H9 (cell line): ENCODE measurements at regions not wholly inside any gene's neighbourhood (a gene's known extent, or its start where the extent isn't known, plus 50 kb on each side); places are given as distances from the start of the nearest gene placed in this dataset.

Source experiments
- DNase-seq: peaks from one replicate; pipeline ENCODE4 v3.0.0-alpha.2; 2017
- H2AFZ ChIP-seq: one replicate; pipeline ENCODE4 v1.6.1; 2013; ENCODE audit warnings: mild to moderate bottlenecking, low read length, control low read depth, moderate library complexity
- H2AK5ac ChIP-seq: 2 replicates; pipeline ENCODE4 v1.6.1; 2013; ENCODE audit warnings: low read length, control low read depth, mixed read lengths; ENCODE audit not compliant: insufficient read length
- H2BK120ac ChIP-seq: one replicate; pipeline ENCODE4 v1.6.1; 2013; ENCODE audit warnings: low read depth, mild to moderate bottlenecking, low read length, control low read depth, inconsistent platforms; ENCODE audit not compliant: poor library complexity, severe bottlenecking
- H2BK12ac ChIP-seq: 2 replicates; pipeline ENCODE4 v1.6.1; 2013; ENCODE audit warnings: low read length, control low read depth, mixed read lengths, low read depth; ENCODE audit not compliant: insufficient read length
- H2BK15ac ChIP-seq: 2 replicates; pipeline ENCODE4 v1.6.1; 2013; ENCODE audit warnings: low read depth, low read length, control low read depth
- H2BK20ac ChIP-seq: one replicate; pipeline ENCODE4 v1.6.1; 2013; ENCODE audit warnings: low read depth, mild to moderate bottlenecking, low read length, control low read depth, inconsistent platforms; ENCODE audit not compliant: poor library complexity, severe bottlenecking
- H2BK5ac ChIP-seq: 2 replicates; pipeline ENCODE4 v1.6.1; 2013; ENCODE audit warnings: low read length, control low read depth, mixed read lengths; ENCODE audit not compliant: insufficient read length
- H3K14ac ChIP-seq: 2 replicates; pipeline ENCODE4 v1.6.1; 2013; ENCODE audit warnings: low read length, control low read depth; ENCODE audit not compliant: insufficient read depth
- H3K18ac ChIP-seq: 2 replicates; pipeline ENCODE4 v1.6.1; 2013; ENCODE audit warnings: low read depth, mild to moderate bottlenecking, mixed read lengths, low read length, control low read depth; ENCODE audit not compliant: insufficient read length
- H3K23ac ChIP-seq: 2 replicates; pipeline ENCODE4 v1.6.1; 2013; ENCODE audit warnings: low read length, control low read depth, mixed read lengths, low read depth; ENCODE audit not compliant: insufficient read length
- H3K23me2 ChIP-seq: 2 replicates; pipeline ENCODE4 v1.6.1; 2013; ENCODE audit warnings: low read depth, mild to moderate bottlenecking, mixed read lengths, low read length, control low read depth; ENCODE audit not compliant: insufficient read length, poor library complexity, severe bottlenecking
- H3K27ac ChIP-seq: 2 replicates; pipeline ENCODE4 v1.5.1; 2013; ENCODE audit warnings: low read length, control low read depth, mixed read lengths, low read depth; ENCODE audit not compliant: insufficient read length
- H3K27me3 ChIP-seq: 2 replicates; pipeline ENCODE4 v1.6.1; 2013; ENCODE audit warnings: low read length, control low read depth, inconsistent platforms; ENCODE audit not compliant: insufficient read depth
- H3K4ac ChIP-seq: 2 replicates; pipeline ENCODE4 v1.6.1; 2013; ENCODE audit warnings: low read depth, mild to moderate bottlenecking, control low read depth, inconsistent platforms, low read length, moderate library complexity
- H3K4me1 ChIP-seq: 2 replicates; pipeline ENCODE4 v1.6.1; 2013; ENCODE audit warnings: low read length, control low read depth, inconsistent platforms; ENCODE audit not compliant: insufficient read depth
- H3K4me2 ChIP-seq: 2 replicates; pipeline ENCODE4 v1.6.1; 2013; ENCODE audit warnings: low read length, control low read depth, mixed read lengths; ENCODE audit not compliant: insufficient read length, insufficient read depth
- H3K56ac ChIP-seq: 2 replicates; pipeline ENCODE4 v1.6.1; 2013; ENCODE audit warnings: low read depth, mild to moderate bottlenecking, mixed read lengths, low read length, control low read depth; ENCODE audit not compliant: insufficient read length
- H3K79me1 ChIP-seq: 2 replicates; pipeline ENCODE4 v1.6.1; 2013; ENCODE audit warnings: low read depth, mild to moderate bottlenecking, moderate library complexity, low read length, control low read depth, inconsistent platforms; ENCODE audit not compliant: insufficient read depth, poor library complexity, severe bottlenecking
- H3K79me2 ChIP-seq: 2 replicates; pipeline ENCODE4 v1.6.1; 2013; ENCODE audit warnings: low read length, control low read depth, inconsistent platforms; ENCODE audit not compliant: insufficient read depth
- H3K9ac ChIP-seq: 2 replicates; pipeline ENCODE4 v1.6.1; 2013; ENCODE audit warnings: low read length, control low read depth, mixed read lengths; ENCODE audit not compliant: insufficient read length; ENCODE audit errors: extremely low read depth
- H3K9me3 ChIP-seq: one replicate; pipeline ENCODE4 v1.6.1; 2013; ENCODE audit warnings: low read depth, low read length, inconsistent platforms; ENCODE audit not compliant: control insufficient read depth
- H3T11ph ChIP-seq: one replicate; pipeline ENCODE4 v1.6.1; 2013; ENCODE audit warnings: mild to moderate bottlenecking, low read length, control low read depth, inconsistent platforms
- H4K20me1 ChIP-seq: one replicate; pipeline ENCODE4 v1.6.1; 2013; ENCODE audit not compliant: control insufficient read depth, insufficient read length, insufficient read depth
- H4K5ac ChIP-seq: 2 replicates; pipeline ENCODE4 v1.6.1; 2013; ENCODE audit warnings: low read depth, mild to moderate bottlenecking, mixed read lengths, low read length, control low read depth; ENCODE audit not compliant: insufficient read length
- H4K8ac ChIP-seq: replicated peaks from 2 replicates; pipeline ENCODE4 v1.6.1; 2013; ENCODE audit warnings: low read length, control low read depth, mixed read lengths, low read depth; ENCODE audit not compliant: insufficient read length
- H4K91ac ChIP-seq: 2 replicates; pipeline ENCODE4 v1.6.1; 2013; ENCODE audit warnings: low read depth, mild to moderate bottlenecking, moderate library complexity, mixed read lengths, low read length, control low read depth; ENCODE audit not compliant: insufficient read length
- H3K27ac Mint-ChIP-seq, 3 experiments: 2 replicates in 2 of 3; 3 replicates in 1 of 3; pipeline ENCODE4 v1.8.0; 2020 to 2021; ENCODE audit warnings: mixed read lengths in 3 of 3, mild to moderate bottlenecking in 1 of 3, moderate library complexity in 1 of 3
- H3K27me3 Mint-ChIP-seq: 2 replicates; pipeline ENCODE4 v1.8.0; 2021; ENCODE audit warnings: low read depth, mild to moderate bottlenecking, moderate library complexity, mixed read lengths
- H3K36me3 Mint-ChIP-seq, 3 experiments: 2 replicates in 2 of 3; 3 replicates in 1 of 3; pipeline ENCODE4 v1.8.0; 2020 to 2021; ENCODE audit warnings: low read depth in 3 of 3, mixed read lengths in 3 of 3; ENCODE audit not compliant: insufficient read depth in 1 of 3
- H3K4me1 Mint-ChIP-seq, 2 experiments: 2 replicates each; pipeline ENCODE4 v1.8.0; 2020; ENCODE audit warnings: mixed read lengths in 2 of 2
- H3K4me3 Mint-ChIP-seq, 2 experiments: 2 replicates in 1 of 2; 3 replicates in 1 of 2; pipeline ENCODE4 v1.8.0; 2020 to 2021; ENCODE audit warnings: mild to moderate bottlenecking in 2 of 2, mixed read lengths in 2 of 2, moderate library complexity in 1 of 2
- H3K9me3 Mint-ChIP-seq, 2 experiments: 2 replicates in 1 of 2; 3 replicates in 1 of 2; pipeline ENCODE4 v1.8.0; 2020; ENCODE audit warnings: mild to moderate bottlenecking in 2 of 2, mixed read lengths in 2 of 2, moderate library complexity in 1 of 2
- WGBS: extraction: QIAGEN DNeasy Blood & Tissue Kit; methylation state at CpG from one replicate; pipeline ENCODE4 v1.1.7; 2013; ENCODE audit warnings: missing lambda C conversion rate, low lambda C conversion rate, mixed read lengths; ENCODE audit not compliant: insufficient read length; ENCODE audit errors: extremely low coverage; 5-methylcytosine and 5-hydroxymethylcytosine counted together
- TF ChIP-seq, protein P1 (sequence below): fragments of 200-600 bp; sonication (generic); conservative IDR thresholded peaks from 3 replicates; pipeline ENCODE4 v1.8.0; 2021; ENCODE audit warnings: antibody characterized with exemption, mild to moderate bottlenecking

DNA sequence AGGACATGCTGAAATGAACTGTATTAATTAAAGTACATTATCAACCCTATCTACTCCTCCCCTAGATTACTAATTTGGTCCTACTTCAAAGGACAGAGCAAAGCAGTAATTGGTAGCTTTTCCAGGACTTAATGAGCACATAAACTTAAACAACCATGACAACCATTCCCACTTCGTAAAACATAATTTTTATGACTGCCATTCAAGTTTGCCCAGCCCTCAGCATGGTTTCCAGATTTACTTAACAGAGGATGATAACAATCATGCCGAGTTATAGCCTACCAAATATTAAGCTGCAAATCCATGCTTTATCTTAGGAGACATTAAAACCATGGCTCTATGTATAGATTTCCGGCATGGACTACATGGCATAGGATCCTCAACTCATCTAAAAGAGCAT, 401.1 kb upstream of the CHAC2 start:
- Histone ChIP-seq H2BK12ac (no peak overlapping the region), H3K27ac (no peak overlapping the region), H2AFZ (no peak overlapping the region), H3K14ac (no peak overlapping the region), H2BK15ac (no peak overlapping the region), H3K23me2 (no peaks in the 10 kb centered on the region), H3K4ac (no peak overlapping the region), H2BK20ac (no peak overlapping the region), H2AK5ac (no peak overlapping the region), H4K8ac (no peak overlapping the region), H3K4me1 (no peaks in the 10 kb centered on the region), H3K18ac (no peak overlapping the region), H3K56ac (no peak overlapping the region), H4K20me1 (no peaks in the 10 kb centered on the region), H3K79me2 (no peaks in the 10 kb centered on the region), H3K9ac (no peak overlapping the region), H2BK5ac (no peak overlapping the region), H4K91ac (no peak overlapping the region), H3T11ph (no peak overlapping the region), H3K27me3 (no peaks in the 10 kb centered on the region), H4K5ac (no peak overlapping the region), H3K23ac (no peak overlapping the region), H2BK120ac (no peak overlapping the region), H3K79me1 (no peaks in the 10 kb centered on the region), H3K9me3 (no peaks in the 10 kb centered on the region), H3K4me2 (no peak overlapping the region)
- Mint-ChIP-seq H3K36me3 (peaks cover 0 to 4% (median 0%) of the 10 kb centered on the region in 3 experiments; a peak in 1 of 7 replicates), H3K9me3 (peaks cover 0 to 2% of the 10 kb centered on the region in 2 experiments; a peak in 3 of 5 replicates), H3K4me3 (no peak overlapping the region), H3K27ac (no peak overlapping the region), H3K27me3 (no peaks in the 10 kb centered on the region), H3K4me1 (no peaks in the 10 kb centered on the region)
- no CpG with 5 or more reads among the region's 3 CpGs for WGBS
- no peak for DNase-seq
- TF ChIP-seq, protein P1, sequence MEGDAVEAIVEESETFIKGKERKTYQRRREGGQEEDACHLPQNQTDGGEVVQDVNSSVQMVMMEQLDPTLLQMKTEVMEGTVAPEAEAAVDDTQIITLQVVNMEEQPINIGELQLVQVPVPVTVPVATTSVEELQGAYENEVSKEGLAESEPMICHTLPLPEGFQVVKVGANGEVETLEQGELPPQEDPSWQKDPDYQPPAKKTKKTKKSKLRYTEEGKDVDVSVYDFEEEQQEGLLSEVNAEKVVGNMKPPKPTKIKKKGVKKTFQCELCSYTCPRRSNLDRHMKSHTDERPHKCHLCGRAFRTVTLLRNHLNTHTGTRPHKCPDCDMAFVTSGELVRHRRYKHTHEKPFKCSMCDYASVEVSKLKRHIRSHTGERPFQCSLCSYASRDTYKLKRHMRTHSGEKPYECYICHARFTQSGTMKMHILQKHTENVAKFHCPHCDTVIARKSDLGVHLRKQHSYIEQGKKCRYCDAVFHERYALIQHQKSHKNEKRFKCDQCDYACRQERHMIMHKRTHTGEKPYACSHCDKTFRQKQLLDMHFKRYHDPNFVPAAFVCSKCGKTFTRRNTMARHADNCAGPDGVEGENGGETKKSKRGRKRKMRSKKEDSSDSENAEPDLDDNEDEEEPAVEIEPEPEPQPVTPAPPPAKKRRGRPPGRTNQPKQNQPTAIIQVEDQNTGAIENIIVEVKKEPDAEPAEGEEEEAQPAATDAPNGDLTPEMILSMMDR: no peak
